ENCODE measurements at regions not wholly inside any gene's neighbourhood (a gene's known extent, or its start where the extent isn't known, plus 50 kb on each side); places are given as distances from the start of the nearest gene placed in this dataset.
"Not testable (repeated sequence)": the region's sequence is repeated elsewhere in the genome, so short reads cannot be mapped to it uniquely, and the experiment has no call there.

DNA sequence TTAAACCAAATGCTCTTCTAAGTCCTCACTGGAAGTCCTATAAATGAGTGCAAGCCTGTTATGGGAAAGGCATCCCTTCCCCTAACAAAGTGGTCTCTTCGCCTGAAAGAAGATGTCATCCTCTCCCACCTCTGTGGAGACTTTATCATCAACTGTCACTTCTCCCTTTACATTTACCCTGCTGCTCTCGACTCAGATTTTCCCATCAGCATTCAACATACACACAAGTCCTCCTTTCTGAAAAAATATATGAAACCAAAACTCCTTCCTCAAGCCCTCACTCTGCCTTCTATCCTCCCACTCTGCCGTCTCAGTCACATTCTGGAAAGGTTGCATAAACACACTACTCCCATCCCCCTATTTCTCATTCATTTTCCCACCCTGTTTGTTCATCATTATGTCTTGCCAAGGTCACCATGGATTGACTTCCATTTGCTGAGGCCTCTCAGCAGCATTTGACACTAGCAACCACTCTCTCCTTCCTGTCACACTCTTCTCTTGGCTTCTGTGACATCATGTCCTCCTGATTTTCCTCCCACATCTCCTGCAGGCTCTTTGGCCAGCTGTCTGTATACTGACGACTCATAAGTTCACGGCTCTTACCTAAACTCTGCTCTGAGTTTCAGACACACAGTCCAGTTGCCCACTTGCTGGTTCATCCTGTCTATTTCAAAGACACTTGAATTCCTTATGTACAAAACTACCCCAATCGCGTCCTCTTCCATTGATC, 70.3 kb upstream of the SMAD3 start:
- Histone ChIP-seq H3K27ac (ENCODE audit: low read depth in 2 of 2, low read length in 2 of 2) (no peak overlapping the region), H3K9me3 (ENCODE audit: control insufficient read depth in 2 of 3, insufficient read depth in 1 of 3, low read length in 3 of 3) (no peaks in the 10 kb centered on the region), H3K4me3 (ENCODE audit: low read length in 3 of 3) (no peak overlapping the region), H3K27me3 (ENCODE audit: control insufficient read depth, insufficient read depth, low read length) (no peaks in the 10 kb centered on the region), H3K9ac (ENCODE audit: low read length in 3 of 3) (no peak overlapping the region), H3K36me3 (ENCODE audit: control insufficient read depth in 2 of 3, insufficient read depth in 3 of 3, low read length in 3 of 3) (no peaks in the 10 kb centered on the region), H3K4me1 (ENCODE audit: control insufficient read depth in 2 of 3, insufficient read depth in 2 of 3, low read depth in 1 of 3, low read length in 3 of 3) (no peaks in the 10 kb centered on the region)
- intact Hi-C loops (cut with DNase I), result no loop called here
- TF ChIP-seq, protein P1, sequence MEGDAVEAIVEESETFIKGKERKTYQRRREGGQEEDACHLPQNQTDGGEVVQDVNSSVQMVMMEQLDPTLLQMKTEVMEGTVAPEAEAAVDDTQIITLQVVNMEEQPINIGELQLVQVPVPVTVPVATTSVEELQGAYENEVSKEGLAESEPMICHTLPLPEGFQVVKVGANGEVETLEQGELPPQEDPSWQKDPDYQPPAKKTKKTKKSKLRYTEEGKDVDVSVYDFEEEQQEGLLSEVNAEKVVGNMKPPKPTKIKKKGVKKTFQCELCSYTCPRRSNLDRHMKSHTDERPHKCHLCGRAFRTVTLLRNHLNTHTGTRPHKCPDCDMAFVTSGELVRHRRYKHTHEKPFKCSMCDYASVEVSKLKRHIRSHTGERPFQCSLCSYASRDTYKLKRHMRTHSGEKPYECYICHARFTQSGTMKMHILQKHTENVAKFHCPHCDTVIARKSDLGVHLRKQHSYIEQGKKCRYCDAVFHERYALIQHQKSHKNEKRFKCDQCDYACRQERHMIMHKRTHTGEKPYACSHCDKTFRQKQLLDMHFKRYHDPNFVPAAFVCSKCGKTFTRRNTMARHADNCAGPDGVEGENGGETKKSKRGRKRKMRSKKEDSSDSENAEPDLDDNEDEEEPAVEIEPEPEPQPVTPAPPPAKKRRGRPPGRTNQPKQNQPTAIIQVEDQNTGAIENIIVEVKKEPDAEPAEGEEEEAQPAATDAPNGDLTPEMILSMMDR (IDR thresholded peaks at IDR 0.05; ENCODE audit: borderline replicate concordance, extremely low read depth, insufficient read depth), result no peak
- DNase-seq, result no peak
- no peak for FAIRE-seq

DNA sequence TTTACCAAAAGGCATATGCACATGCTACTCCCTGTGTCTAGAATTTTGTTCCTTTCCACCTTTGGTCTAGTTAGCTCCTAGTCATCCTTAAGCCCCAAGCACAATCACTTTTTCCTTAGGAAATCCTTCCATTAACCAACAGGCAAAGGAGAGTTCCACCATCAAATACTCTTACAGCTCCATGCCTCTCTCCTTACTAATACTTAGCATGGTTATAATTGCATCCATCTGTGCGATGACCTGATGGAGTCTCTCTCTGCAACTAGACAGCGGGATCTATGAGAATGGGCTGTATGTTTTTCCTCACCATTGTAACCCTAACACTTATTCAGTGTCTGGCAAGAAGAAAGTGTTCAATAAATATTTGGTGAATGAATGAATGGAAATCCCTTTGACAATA, 69.3 kb upstream of the SMAD3 start:
- H3K27ac ChIP-seq (ENCODE audit: low read depth in 2 of 2, low read length in 2 of 2), result no peak overlapping the region
- no peaks in the 10 kb centered on the region for H3K9me3 ChIP-seq (ENCODE audit: control insufficient read depth in 2 of 3, insufficient read depth in 1 of 3, low read length in 3 of 3)
- TF ChIP-seq, protein P1 (IDR thresholded peaks at IDR 0.05; ENCODE audit: borderline replicate concordance, extremely low read depth, insufficient read depth), result no peak
- no peaks in the 10 kb centered on the region for H3K27me3 ChIP-seq (ENCODE audit: control insufficient read depth, insufficient read depth, low read length)
- H3K4me1 ChIP-seq (ENCODE audit: control insufficient read depth in 2 of 3, insufficient read depth in 2 of 3, low read depth in 1 of 3, low read length in 3 of 3), result no peaks in the 10 kb centered on the region
- H3K4me3 ChIP-seq (ENCODE audit: low read length in 3 of 3), result no peak overlapping the region
- FAIRE-seq, result no peak
- no peak for DNase-seq
- H3K9ac ChIP-seq (ENCODE audit: low read length in 3 of 3), result no peak overlapping the region
- H3K36me3 ChIP-seq (ENCODE audit: control insufficient read depth in 2 of 3, insufficient read depth in 3 of 3, low read length in 3 of 3), result no peaks in the 10 kb centered on the region
- intact Hi-C loops (cut with DNase I), result no loop called here

DNA sequence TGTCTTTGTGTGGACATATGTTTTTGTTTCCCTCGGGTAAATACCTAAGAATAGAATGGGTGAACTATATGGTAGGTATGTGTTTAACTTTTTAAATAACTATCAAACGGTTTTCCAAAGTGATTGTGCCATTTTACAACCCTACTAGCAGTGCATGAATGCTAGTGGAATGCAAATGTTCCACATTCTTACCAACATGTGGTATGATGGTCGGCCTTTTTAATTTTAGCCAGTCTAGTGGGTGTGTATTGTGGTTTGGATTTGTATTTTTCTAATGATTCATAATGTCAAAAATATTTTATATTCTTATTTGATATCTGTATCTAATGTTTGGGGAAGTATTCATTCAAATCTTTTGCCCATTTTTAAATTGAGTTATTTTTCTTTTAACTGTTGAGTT, 68.2 kb upstream of the SMAD3 start:
- no peaks in the 10 kb centered on the region for H3K4me1 ChIP-seq (ENCODE audit: control insufficient read depth in 2 of 3, insufficient read depth in 2 of 3, low read depth in 1 of 3, low read length in 3 of 3)
- H3K9me3 ChIP-seq (ENCODE audit: control insufficient read depth in 2 of 3, insufficient read depth in 1 of 3, low read length in 3 of 3), result no peaks in the 10 kb centered on the region
- no peak overlapping the region for H3K4me3 ChIP-seq (ENCODE audit: low read length in 3 of 3)
- no peak overlapping the region for H3K9ac ChIP-seq (ENCODE audit: low read length in 3 of 3)
- no peaks in the 10 kb centered on the region for H3K36me3 ChIP-seq (ENCODE audit: control insufficient read depth in 2 of 3, insufficient read depth in 3 of 3, low read length in 3 of 3)
- H3K27ac ChIP-seq (ENCODE audit: low read depth in 2 of 2, low read length in 2 of 2), result no peak overlapping the region
- FAIRE-seq (no peak), DNase-seq (no peak)
- H3K27me3 ChIP-seq (ENCODE audit: control insufficient read depth, insufficient read depth, low read length), result no peaks in the 10 kb centered on the region
- intact Hi-C loops (cut with DNase I), result no loop called here
- TF ChIP-seq, protein P1 (IDR thresholded peaks at IDR 0.05; ENCODE audit: borderline replicate concordance, extremely low read depth, insufficient read depth), result no peak

DNA sequence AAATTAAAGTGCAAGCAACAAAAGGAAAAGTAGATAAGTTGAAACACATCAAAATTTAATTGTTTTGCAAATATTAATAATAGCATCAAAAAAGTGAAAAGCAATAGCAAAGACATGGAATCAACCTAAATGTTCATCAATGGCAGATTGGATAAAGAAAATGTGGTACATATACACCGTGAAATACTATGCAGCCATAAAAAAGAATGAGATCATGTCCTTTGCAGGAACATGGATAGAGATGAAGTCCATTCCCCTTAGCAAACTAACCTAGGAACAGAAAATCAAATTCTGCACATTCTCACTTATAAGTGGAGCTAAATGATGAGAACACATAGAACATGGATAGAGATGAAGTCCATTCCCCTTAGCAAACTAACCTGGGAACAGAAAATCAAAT, 67.2 kb upstream of the SMAD3 start:
- H3K4me3 ChIP-seq (ENCODE audit: low read length in 3 of 3); H3K9me3 ChIP-seq (ENCODE audit: control insufficient read depth in 2 of 3, insufficient read depth in 1 of 3, low read length in 3 of 3); H3K36me3 ChIP-seq (ENCODE audit: control insufficient read depth in 2 of 3, insufficient read depth in 3 of 3, low read length in 3 of 3); FAIRE-seq; H3K4me1 ChIP-seq (ENCODE audit: control insufficient read depth in 2 of 3, insufficient read depth in 2 of 3, low read depth in 1 of 3, low read length in 3 of 3); H3K27me3 ChIP-seq (ENCODE audit: control insufficient read depth, insufficient read depth, low read length); DNase-seq; intact Hi-C loops (cut with DNase I); H3K27ac ChIP-seq (ENCODE audit: low read depth in 2 of 2, low read length in 2 of 2); H3K9ac ChIP-seq (ENCODE audit: low read length in 3 of 3): not testable (repeated sequence)
